Esophagus muscularis mucosa (tissue), 4 donors: ENCODE measurements at regions not wholly inside any gene's neighbourhood (a gene's known extent, or its start where the extent isn't known, plus 50 kb on each side); places are given as distances from the start of the nearest gene placed in this dataset.
"Not testable (repeated sequence)": the region's sequence is repeated elsewhere in the genome, so short reads cannot be mapped to it uniquely, and the experiment has no call there.

Source experiments
- DNase-seq: peaks from one replicate; pipeline ENCODE4 v3.0.0-alpha.2; 2017; ENCODE audit errors: extremely low spot score
- H3K27ac ChIP-seq, 4 donors: fragments of 200-600 bp; sonication (generic); replicated peaks in 1 of 4; 1 replicate in 3 of 4; 2 replicates in 1 of 4; pipeline ENCODE4 v1.5.1; 2016 to 2019; ENCODE audit warnings: mild to moderate bottlenecking in 1 of 4
- H3K27me3 ChIP-seq, 4 donors: fragments of 200-600 bp; sonication (generic); one replicate each; pipeline versions ENCODE4 v1.5.1 to v1.6.0; 2016 to 2019
- H3K36me3 ChIP-seq, 4 donors: fragments of 200-600 bp; sonication (generic); one replicate each; pipeline ENCODE4 v1.5.1; 2016 to 2019
- H3K4me1 ChIP-seq, 4 donors: fragments of 200-600 bp; sonication (generic); one replicate each; pipeline ENCODE4 v1.5.1; 2016 to 2019
- H3K4me3 ChIP-seq, 4 donors: fragments of 200-600 bp; sonication (generic); 1 replicate in 2 of 4; 2 replicates in 2 of 4; pipeline ENCODE4 v1.5.1; 2016 to 2019; ENCODE audit warnings: mild to moderate bottlenecking in 4 of 4, moderate library complexity in 1 of 4
- H3K9me3 ChIP-seq, 4 donors: fragments of 200-600 bp; sonication (generic); 1 replicate in 3 of 4; 2 replicates in 1 of 4; pipeline ENCODE4 v1.5.1; 2016 to 2019
- EP300 ChIP-seq: sonication (generic); formaldehyde crosslinking; IDR thresholded peaks from one replicate; pipeline ENCODE4 v1.6.1; 2017; ENCODE audit warnings: antibody characterized with exemption
- POLR2A ChIP-seq: fragments of 450-650 bp; IDR thresholded peaks from one replicate; pipeline ENCODE4 v1.6.1; 2017; ENCODE audit warnings: antibody characterized with exemption, moderate library complexity, mild to moderate bottlenecking, low read depth
- POLR2AphosphoS5 ChIP-seq, 2 donors: sonication (generic); formaldehyde crosslinking; IDR thresholded peaks; one replicate each; pipeline ENCODE4 v1.6.1; 2017; ENCODE audit warnings: antibody characterized with exemption in 2 of 2
- WGBS: methylation state at CpG from one replicate; pipeline ENCODE4 v1.1.5; 2018; 5-methylcytosine and 5-hydroxymethylcytosine counted together
- intact Hi-C: fragments of 100-400 bp; cut with DNase I; formaldehyde crosslinking; loops from one replicate; pipeline ENCODE4 v1.15.1; 2023
- TF ChIP-seq, protein P1 (sequence below), 3 experiments: fragments of 200-600 bp in 2 of 3; fragments of 450-650 bp in 1 of 3; sonication (generic) in 2 of 3; IDR thresholded peaks; one replicate each; pipeline ENCODE4 v1.5.1; 2017 to 2019; ENCODE audit warnings: antibody characterized with exemption in 3 of 3, mild to moderate bottlenecking in 2 of 3, moderate library complexity in 1 of 3

DNA sequence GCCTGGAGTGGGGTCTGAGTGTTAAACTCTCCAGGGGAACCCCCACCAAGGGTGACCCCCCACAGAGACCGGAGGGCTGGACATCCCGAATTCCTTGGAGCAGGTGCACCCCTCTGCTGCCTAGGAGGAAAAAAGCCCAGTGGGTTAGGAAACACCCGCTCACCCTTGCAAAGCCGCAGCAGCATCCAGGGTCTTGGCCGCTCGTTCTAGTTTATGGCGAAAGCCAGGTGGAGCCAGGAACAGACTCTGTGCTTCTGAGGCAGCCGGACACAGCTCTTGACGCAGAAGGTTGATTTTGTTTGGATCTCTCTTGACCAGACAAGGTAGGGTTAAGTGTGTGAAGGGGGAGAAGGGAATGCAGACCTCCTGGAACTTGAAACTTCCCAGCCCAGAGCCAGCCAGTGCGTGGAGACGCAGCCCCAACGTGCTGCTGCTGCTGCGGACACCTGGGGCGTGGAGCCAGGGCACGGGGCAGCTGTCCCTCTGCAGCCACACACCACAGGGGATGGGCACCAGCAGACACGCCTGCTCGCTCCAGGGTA, 154.5 kb downstream of the LAT start:
- 70% methylated on average over 4 of the region's 17 CpGs for WGBS
- TF ChIP-seq POLR2A (no peak), POLR2AphosphoS5 (IDR thresholded peaks at IDR 0.05) (no peak), EP300 (no peak)
- TF ChIP-seq, protein P1, sequence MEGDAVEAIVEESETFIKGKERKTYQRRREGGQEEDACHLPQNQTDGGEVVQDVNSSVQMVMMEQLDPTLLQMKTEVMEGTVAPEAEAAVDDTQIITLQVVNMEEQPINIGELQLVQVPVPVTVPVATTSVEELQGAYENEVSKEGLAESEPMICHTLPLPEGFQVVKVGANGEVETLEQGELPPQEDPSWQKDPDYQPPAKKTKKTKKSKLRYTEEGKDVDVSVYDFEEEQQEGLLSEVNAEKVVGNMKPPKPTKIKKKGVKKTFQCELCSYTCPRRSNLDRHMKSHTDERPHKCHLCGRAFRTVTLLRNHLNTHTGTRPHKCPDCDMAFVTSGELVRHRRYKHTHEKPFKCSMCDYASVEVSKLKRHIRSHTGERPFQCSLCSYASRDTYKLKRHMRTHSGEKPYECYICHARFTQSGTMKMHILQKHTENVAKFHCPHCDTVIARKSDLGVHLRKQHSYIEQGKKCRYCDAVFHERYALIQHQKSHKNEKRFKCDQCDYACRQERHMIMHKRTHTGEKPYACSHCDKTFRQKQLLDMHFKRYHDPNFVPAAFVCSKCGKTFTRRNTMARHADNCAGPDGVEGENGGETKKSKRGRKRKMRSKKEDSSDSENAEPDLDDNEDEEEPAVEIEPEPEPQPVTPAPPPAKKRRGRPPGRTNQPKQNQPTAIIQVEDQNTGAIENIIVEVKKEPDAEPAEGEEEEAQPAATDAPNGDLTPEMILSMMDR (IDR thresholded peaks at IDR 0.05), result no peak
- no peak overlapping the region for H3K4me3 ChIP-seq

DNA sequence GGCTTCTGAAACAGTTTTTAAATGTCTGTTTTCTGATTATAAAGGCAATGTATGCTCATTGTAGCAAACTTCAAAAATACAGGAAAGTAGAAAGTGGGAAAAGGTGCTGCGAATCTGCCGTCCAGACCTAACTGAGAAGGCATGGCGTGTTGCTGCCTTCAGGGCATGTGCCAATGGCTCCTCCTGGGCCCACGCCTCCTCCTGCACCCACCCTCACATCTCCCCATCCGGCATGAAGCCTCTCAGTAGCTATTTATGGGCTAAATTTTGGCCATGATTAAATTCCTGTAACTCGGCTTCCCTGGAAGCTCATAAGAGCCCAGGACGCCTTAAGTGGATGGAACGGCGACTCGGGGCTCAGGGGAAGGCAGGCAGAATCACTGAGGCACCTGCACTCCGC, 153.8 kb downstream of the LAT start:
- H3K27me3 ChIP-seq, H3K4me1 ChIP-seq, intact Hi-C loops, H3K27ac ChIP-seq, H3K4me3 ChIP-seq, H3K36me3 ChIP-seq, DNase-seq, H3K9me3 ChIP-seq: not testable (repeated sequence)
- WGBS, result 92% methylated on average over 10 of the region's 11 CpGs

More for the DNA sequence above, 154.5 kb downstream of the LAT start:
- no peak for DNase-seq
- Histone ChIP-seq H3K4me1 (no peaks in the 10 kb centered on the region), H3K27me3 (no peaks in the 10 kb centered on the region), H3K27ac (no peak overlapping the region), H3K9me3 (no peaks in the 10 kb centered on the region), H3K36me3 (no peaks in the 10 kb centered on the region)
- intact Hi-C loops, result no loop called here

DNA sequence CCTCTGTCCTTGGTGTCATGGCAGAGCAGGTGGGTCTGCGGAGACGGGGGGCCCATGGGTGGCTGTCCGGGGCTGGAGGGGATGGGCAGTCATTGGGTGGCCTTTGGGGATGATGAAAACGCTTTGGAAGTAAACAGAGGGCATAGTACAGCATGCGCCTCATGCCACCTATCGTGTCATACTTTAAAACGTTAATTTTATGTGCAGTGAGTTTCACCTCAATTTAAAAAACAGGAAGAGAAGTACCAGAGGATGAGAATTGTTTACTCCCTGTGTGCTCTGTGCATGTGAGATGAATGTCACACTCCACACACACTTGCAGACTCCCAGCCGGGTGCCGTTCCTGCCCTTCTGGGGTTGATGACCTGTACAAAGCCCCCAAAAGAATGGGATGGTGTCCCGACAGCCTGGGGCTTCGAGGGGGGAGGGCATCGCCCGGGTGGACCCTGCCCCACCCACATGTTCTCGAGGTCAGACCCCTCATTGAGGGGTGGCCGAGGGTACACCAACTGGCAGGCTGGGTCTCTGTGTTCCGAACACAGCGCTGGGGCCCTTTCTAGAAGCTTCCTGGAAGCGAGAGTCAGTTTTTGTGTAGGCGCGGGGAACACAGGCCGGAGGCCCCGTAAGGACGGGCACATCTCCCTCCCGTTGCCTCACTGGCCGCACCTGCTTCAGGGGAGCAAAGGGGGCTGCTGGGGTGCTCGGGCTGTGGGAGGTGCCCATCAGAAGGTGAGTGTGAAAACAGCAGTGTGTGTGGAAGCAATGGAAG, 153.2 kb downstream of the LAT start:
- H3K9me3 ChIP-seq, H3K27ac ChIP-seq, intact Hi-C loops, H3K4me1 ChIP-seq, H3K36me3 ChIP-seq, DNase-seq, H3K4me3 ChIP-seq, H3K27me3 ChIP-seq: not testable (repeated sequence)
- WGBS, result 89% methylated on average over 25 of the region's 26 CpGs

DNA sequence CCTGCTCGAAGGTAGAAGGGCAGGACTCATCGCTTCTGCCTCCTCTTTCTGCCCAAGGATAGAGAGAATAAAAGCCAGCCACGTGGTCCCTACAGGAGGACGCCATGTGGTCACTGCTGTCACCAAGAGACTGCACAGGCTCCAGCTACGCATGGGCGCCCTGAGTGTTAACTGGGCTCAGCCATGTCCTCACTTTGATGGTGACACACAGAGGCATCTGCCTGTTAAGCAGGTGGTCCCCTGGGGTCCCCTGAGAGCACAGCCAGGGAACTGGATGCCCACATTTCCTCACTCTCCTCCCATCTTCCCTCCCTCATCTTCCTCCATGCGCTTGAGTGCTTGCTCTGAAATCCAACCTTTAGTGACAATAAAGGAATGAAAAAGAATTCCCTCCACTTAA, 152.6 kb downstream of the LAT start:
- intact Hi-C loops, H3K27ac ChIP-seq, DNase-seq, H3K4me3 ChIP-seq, H3K4me1 ChIP-seq, H3K36me3 ChIP-seq, H3K27me3 ChIP-seq, H3K9me3 ChIP-seq: not testable (repeated sequence)
- 90% methylated on average over 4 of the region's 7 CpGs for WGBS

DNA sequence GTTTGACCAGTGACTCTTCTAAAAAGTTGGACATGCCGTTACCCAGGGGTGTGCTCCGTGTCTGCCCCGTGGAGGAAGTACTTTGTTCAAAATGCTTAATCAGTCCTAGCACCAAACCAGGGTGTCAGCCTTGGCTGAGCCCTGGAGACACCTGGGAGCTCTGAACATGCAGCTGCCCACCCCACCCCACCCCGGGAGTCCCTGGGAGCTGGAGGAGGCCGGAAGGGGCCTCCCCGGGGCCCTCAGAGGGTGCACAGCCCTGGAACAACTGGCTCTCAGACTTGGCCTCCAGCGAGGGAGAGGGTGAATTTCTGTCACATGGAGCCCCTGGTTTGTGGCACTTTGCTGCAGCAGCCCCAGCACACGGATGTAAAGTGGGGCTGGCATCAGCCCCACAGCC, 152.1 kb downstream of the LAT start:
- H3K36me3 ChIP-seq, H3K4me3 ChIP-seq, intact Hi-C loops, DNase-seq, H3K4me1 ChIP-seq, H3K9me3 ChIP-seq, H3K27me3 ChIP-seq, H3K27ac ChIP-seq: not testable (repeated sequence)
- 93% methylated on average over 6 of the region's 8 CpGs for WGBS

DNA sequence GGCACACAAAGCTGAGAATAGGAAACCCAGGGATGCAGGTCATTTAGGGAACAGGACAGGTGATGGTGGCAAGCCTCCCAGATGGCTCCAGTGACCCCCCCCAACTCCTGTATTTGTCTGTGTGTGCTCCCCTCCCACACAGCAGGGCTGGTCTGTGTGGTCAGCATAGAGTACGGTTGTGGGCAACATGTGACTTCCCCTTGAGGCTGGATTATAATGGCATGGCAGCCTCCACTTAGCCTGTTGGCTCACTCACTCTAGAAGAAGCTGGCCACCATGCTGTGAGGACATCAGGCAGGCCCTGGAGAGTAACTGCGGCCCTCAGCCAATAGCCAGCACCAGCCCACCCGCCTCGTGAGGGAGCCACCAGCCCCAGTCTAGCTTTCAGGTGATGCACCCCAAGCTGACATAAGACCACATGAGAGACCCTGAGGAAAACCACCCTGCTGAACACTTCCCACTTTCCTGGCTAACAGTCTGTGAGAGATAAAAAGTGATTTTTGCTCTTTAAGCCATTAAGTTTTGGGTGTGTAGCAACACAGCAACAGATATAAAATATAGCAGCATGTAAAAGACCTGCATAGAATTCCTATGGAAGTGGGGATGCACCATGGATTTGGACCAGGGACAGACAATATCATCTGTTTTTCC, 151.3 kb downstream of the LAT start:
- H3K27me3 ChIP-seq, intact Hi-C loops, H3K36me3 ChIP-seq, H3K9me3 ChIP-seq, H3K27ac ChIP-seq, DNase-seq, H3K4me3 ChIP-seq: not testable (repeated sequence)
- WGBS, result 100% methylated on average over 1 of the region's 4 CpGs
- peaks cover 0 to 15% (median 8%) of the 10 kb centered on the region in 4 donors for H3K4me1 ChIP-seq

DNA sequence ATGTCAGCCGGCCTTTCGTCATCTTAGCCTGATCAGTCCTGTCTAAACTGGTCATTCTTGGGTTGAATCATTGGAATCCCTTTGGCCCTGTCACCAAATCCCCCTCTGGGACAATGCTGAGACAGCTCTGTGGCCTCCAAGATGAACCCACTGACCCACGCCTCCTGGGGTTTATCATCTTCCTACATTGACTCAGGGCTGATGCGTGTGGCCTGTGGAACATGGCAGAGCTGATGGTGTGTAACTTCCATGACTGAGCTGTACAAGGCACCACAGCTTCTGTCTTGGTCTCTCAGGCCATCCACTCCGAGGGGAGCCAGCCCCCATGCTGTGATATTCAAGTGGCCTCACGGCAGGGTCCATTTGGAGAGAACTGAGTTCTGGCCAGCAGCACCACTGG, 150.2 kb downstream of the LAT start:
- intact Hi-C loops, H3K27ac ChIP-seq, DNase-seq, H3K4me3 ChIP-seq, H3K36me3 ChIP-seq, H3K9me3 ChIP-seq, H3K27me3 ChIP-seq: not testable (repeated sequence)
- H3K4me1 ChIP-seq, result peaks cover 2 to 21% (median 15%) of the 10 kb centered on the region in 4 donors
- WGBS, result 92% methylated on average over 2 of the region's 6 CpGs

DNA sequence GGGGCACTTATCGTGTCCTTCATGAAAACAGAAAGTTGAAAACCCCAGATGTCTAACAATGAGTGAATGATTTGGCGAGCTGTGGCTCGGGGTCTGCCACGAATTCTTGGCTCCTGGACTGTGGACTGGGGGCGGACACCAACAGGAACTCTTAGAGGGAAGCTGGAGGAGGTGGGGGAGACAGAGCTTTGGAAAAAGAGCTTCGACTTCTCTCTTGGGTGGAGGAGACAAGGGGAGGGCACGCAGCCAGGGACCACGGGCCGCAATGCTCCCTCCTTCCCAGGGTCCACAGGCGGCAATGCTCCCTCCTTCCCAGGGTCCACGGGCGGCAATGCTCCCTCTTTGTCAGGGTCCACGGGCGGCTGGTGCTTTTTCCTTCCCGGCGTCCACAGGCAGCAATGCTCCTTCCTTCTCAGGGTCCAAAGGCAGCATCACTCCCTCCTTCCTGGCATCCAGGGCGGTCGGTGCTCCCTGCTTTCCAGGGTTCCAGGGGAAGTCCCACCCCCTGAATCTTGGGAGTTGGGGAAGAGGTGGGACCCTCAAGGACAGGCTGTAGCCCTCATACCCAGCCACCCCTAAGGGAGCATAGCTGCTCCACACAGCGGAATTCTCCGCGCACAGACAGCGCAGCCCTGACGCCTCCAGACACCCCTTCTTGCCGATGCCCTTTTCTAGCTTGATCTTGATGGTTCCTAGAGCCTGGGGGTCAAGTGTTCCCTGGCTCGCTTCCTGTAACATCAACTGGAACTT, 149.0 kb downstream of the LAT start:
- H3K9me3 ChIP-seq, H3K36me3 ChIP-seq, DNase-seq, H3K27me3 ChIP-seq, H3K27ac ChIP-seq, intact Hi-C loops, H3K4me3 ChIP-seq: not testable (repeated sequence)
- 91% methylated on average over 21 of the region's 25 CpGs for WGBS
- peaks cover 10 to 32% (median 27%) of the 10 kb centered on the region in 4 donors for H3K4me1 ChIP-seq

DNA sequence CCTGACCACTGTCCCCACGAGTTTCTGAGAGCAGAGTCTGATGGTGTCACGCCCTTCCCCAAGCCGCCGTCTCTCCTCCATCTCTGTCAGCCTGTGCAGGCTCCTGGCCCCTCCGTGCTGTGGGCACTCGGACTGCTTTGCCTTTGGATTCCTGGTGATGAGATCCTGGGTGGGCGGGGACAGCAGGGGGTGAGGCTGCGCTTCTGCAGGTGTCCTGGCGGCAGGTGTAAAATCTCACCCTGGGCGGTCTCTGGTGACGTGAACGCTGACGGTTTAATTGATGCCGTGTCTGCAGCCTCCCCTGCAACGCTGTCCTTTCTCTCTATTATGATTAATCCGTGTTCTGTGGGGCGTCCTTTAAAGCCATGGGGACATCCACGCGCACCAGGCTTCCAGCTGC, 148.0 kb downstream of the LAT start:
- DNase-seq, intact Hi-C loops, H3K27ac ChIP-seq, H3K4me3 ChIP-seq, H3K36me3 ChIP-seq, H3K9me3 ChIP-seq, H3K27me3 ChIP-seq: not testable (repeated sequence)
- peaks cover 10 to 40% (median 31%) of the 10 kb centered on the region in 4 donors for H3K4me1 ChIP-seq
- 93% methylated on average over 6 of the region's 19 CpGs for WGBS

DNA sequence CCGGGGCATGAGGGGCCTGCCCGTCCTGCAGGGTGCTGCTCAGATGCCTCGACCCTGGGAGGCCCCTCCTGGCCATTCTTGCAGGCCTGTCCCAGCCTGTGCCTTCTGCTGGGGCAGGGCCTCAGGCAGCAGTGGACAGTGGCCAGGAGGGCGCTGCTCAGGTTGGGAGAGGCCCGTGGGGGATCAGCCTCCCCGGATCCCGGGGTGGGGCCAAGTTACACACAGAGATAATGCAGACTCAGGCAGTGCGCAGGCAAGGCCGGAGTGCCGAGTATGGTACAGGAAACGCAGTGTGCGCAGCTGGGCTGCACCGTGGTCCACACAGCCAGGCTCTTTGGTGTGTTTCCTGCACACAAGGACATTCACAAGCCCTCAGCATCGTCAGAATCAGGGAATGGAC, 147.6 kb downstream of the LAT start:
- intact Hi-C loops, H3K36me3 ChIP-seq, H3K4me3 ChIP-seq, H3K27ac ChIP-seq, DNase-seq, H3K27me3 ChIP-seq, H3K9me3 ChIP-seq: not testable (repeated sequence)
- H3K4me1 ChIP-seq, result peaks cover 10 to 40% (median 31%) of the 10 kb centered on the region in 4 donors
- 82% methylated on average over 10 of the region's 14 CpGs for whole genome bisulfite sequencing
